ENCODE measurements at regions not wholly inside any gene's neighbourhood (a gene's known extent, or its start where the extent isn't known, plus 50 kb on each side); places are given as distances from the start of the nearest gene placed in this dataset.
"Not testable (repeated sequence)": the region's sequence is repeated elsewhere in the genome, so short reads cannot be mapped to it uniquely, and the experiment has no call there.

DNA sequence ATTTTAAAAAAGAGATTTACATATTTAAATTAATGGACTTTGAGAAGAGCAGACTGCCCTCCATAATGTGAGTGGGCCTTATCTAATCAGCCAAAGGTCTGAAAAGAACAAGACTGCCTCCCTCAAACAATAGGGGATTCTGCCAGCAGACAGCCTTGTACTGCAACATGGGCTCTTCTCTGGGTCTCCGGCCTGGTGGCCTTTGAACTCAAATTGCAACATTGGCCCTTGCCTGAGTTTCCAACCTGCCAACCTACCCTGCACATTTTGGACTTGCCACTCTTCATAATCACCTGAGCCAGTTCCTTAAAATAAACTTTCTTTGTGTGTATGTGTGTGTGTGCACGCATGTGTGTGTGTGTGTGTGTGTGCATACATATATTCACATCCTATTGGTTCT, 90.8 kb upstream of the OTUD4 start:
- H3K27ac ChIP-seq (ENCODE audit: low read length, poor library complexity, severe bottlenecking) = no peak overlapping the region
- H3K27me3 ChIP-seq (ENCODE audit: control insufficient read depth in 1 of 2, insufficient read depth in 1 of 2, low read length in 2 of 2) = no peaks in the 10 kb centered on the region
- H3K4me3 ChIP-seq (ENCODE audit: insufficient read depth in 1 of 2, low read depth in 1 of 2, low read length in 2 of 2) = no peak overlapping the region
- peaks cover 1% of the 10 kb centered on the region for H3K4me1 ChIP-seq (ENCODE audit: control insufficient read depth, insufficient read depth, low read depth, low read length)
- H3K23ac ChIP-seq (ENCODE audit: low read length in 2 of 2) = no peak overlapping the region
- H4K8ac ChIP-seq (ENCODE audit: low read length) = no peak overlapping the region
- H3K4me2 ChIP-seq (ENCODE audit: low read length, poor library complexity, severe bottlenecking) = no peak overlapping the region
- H3K18ac ChIP-seq (ENCODE audit: low read depth in 1 of 2, low read length in 2 of 2) = no peak overlapping the region
- H4K91ac ChIP-seq (ENCODE audit: low read length) = no peak overlapping the region
- H2BK5ac ChIP-seq (ENCODE audit: low read depth, low read length, poor library complexity, severe bottlenecking) = no peak overlapping the region
- no peak overlapping the region for H3K4ac ChIP-seq (ENCODE audit: low read depth in 1 of 2, low read length in 2 of 2)
- H3K79me1 ChIP-seq (replicated peaks; ENCODE audit: low read length, poor library complexity, severe bottlenecking) = no peaks in the 10 kb centered on the region
- no peak for DNase-seq
- H2BK15ac ChIP-seq (ENCODE audit: low read depth, poor library complexity, severe bottlenecking) = no peak overlapping the region
- no peaks in the 10 kb centered on the region for H3K36me3 ChIP-seq (ENCODE audit: control insufficient read depth in 1 of 2, insufficient read depth in 2 of 2, low read depth in 1 of 2, low read length in 2 of 2)
- no peak overlapping the region for H2AFZ ChIP-seq (ENCODE audit: low read depth, low read length)
- no peak overlapping the region for H2BK120ac ChIP-seq (ENCODE audit: low read depth, low read length)
- H2BK12ac ChIP-seq (ENCODE audit: low read length in 2 of 2) = no peak overlapping the region
- H3K9ac ChIP-seq (ENCODE audit: low read length) = no peak overlapping the region
- 100% methylated on average over 1 of the region's 2 CpGs for WGBS
- no peak overlapping the region for H3K14ac ChIP-seq (ENCODE audit: low read length in 2 of 2)
- no peaks in the 10 kb centered on the region for H3K9me3 ChIP-seq (ENCODE audit: control insufficient read depth, low read length)
- H2AK5ac ChIP-seq (ENCODE audit: low read length, severe bottlenecking) = no peak overlapping the region

DNA sequence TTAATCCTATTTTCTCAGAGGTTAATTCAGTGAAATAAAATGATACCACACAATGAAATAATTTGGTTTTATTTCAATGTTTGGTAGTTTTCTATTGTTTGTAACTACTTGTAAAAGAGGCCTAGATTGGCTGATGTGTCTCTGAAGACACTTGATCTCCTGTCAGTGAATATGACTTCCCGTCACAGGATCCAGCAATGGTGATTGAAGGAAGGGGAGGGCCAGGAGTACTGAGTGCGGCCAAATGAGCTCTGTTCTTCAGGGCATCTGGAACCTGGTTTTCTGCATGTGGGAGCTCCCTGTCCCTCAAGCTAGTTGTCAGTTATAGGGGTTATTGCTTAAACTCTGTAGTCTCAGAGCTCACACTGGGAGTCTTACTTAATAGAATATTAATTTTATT, 86.5 kb upstream of the OTUD4 start:
- H3K27me3 ChIP-seq (ENCODE audit: control insufficient read depth in 1 of 2, insufficient read depth in 1 of 2, low read length in 2 of 2) = no peaks in the 10 kb centered on the region
- H3K27ac ChIP-seq (ENCODE audit: low read length, poor library complexity, severe bottlenecking) = no peak overlapping the region
- no peak overlapping the region for H2AK5ac ChIP-seq (ENCODE audit: low read length, severe bottlenecking)
- H2BK120ac ChIP-seq (ENCODE audit: low read depth, low read length) = no peak overlapping the region
- H4K91ac ChIP-seq (ENCODE audit: low read length) = no peak overlapping the region
- no peak overlapping the region for H3K18ac ChIP-seq (ENCODE audit: low read depth in 1 of 2, low read length in 2 of 2)
- no peaks in the 10 kb centered on the region for H3K36me3 ChIP-seq (ENCODE audit: control insufficient read depth in 1 of 2, insufficient read depth in 2 of 2, low read depth in 1 of 2, low read length in 2 of 2)
- 61% methylated on average over 2 of the region's 2 CpGs for WGBS
- no peak overlapping the region for H3K14ac ChIP-seq (ENCODE audit: low read length in 2 of 2)
- no peak overlapping the region for H3K4me3 ChIP-seq (ENCODE audit: insufficient read depth in 1 of 2, low read depth in 1 of 2, low read length in 2 of 2)
- no peak overlapping the region for H2BK5ac ChIP-seq (ENCODE audit: low read depth, low read length, poor library complexity, severe bottlenecking)
- no peak overlapping the region for H4K8ac ChIP-seq (ENCODE audit: low read length)
- no peak overlapping the region for H2BK12ac ChIP-seq (ENCODE audit: low read length in 2 of 2)
- H2BK15ac ChIP-seq (ENCODE audit: low read depth, poor library complexity, severe bottlenecking) = no peak overlapping the region
- no peak overlapping the region for H3K23ac ChIP-seq (ENCODE audit: low read length in 2 of 2)
- no peak overlapping the region for H3K9ac ChIP-seq (ENCODE audit: low read length)
- H3K9me3 ChIP-seq (ENCODE audit: control insufficient read depth, low read length) = no peaks in the 10 kb centered on the region
- no peaks in the 10 kb centered on the region for H3K4me1 ChIP-seq (ENCODE audit: control insufficient read depth, insufficient read depth, low read depth, low read length)
- no peaks in the 10 kb centered on the region for H3K79me1 ChIP-seq (replicated peaks; ENCODE audit: low read length, poor library complexity, severe bottlenecking)
- no peak overlapping the region for H3K4ac ChIP-seq (ENCODE audit: low read depth in 1 of 2, low read length in 2 of 2)
- no peak overlapping the region for H3K4me2 ChIP-seq (ENCODE audit: low read length, poor library complexity, severe bottlenecking)
- H2AFZ ChIP-seq (ENCODE audit: low read depth, low read length) = no peak overlapping the region
- no peak for DNase-seq

DNA sequence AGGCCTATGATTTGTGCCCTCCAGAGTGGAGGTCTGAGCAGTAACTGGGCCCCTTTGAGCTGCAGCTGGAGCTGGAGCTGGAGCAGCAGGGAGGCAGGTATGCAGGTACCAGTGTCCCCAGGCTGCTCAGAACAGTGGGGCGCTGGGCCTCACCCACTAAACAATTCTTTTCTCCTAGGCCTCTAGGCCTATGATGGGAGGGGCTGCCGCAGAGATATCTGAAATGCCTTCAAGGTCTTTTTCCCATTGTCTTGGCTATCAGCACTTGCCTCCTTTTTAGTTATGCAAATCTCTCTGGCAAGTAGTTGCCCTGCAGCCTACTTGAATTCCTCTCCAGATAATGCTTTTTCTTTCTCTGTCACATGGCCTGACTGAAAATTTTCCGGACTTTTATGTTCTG, 79.7 kb upstream of the OTUD4 start:
- Histone ChIP-seq H3K9me3 (ENCODE audit: control insufficient read depth, low read length) (no peaks in the 10 kb centered on the region), H3K4me2 (ENCODE audit: low read length, poor library complexity, severe bottlenecking) (no peak overlapping the region), H3K9ac (ENCODE audit: low read length) (no peak overlapping the region), H2BK5ac (ENCODE audit: low read depth, low read length, poor library complexity, severe bottlenecking) (no peak overlapping the region), H3K23ac (ENCODE audit: low read length in 2 of 2) (no peak overlapping the region), H3K36me3 (ENCODE audit: control insufficient read depth in 1 of 2, insufficient read depth in 2 of 2, low read depth in 1 of 2, low read length in 2 of 2) (no peaks in the 10 kb centered on the region), H3K4me3 (ENCODE audit: insufficient read depth in 1 of 2, low read depth in 1 of 2, low read length in 2 of 2) (no peak overlapping the region), H3K4ac (ENCODE audit: low read depth in 1 of 2, low read length in 2 of 2) (no peak overlapping the region), H2BK120ac (ENCODE audit: low read depth, low read length) (no peak overlapping the region), H3K27me3 (ENCODE audit: control insufficient read depth in 1 of 2, insufficient read depth in 1 of 2, low read length in 2 of 2) (no peaks in the 10 kb centered on the region), H3K4me1 (ENCODE audit: control insufficient read depth, insufficient read depth, low read depth, low read length) (no peaks in the 10 kb centered on the region), H2AFZ (ENCODE audit: low read depth, low read length) (no peak overlapping the region), H2BK12ac (ENCODE audit: low read length in 2 of 2) (no peak overlapping the region), H4K91ac (ENCODE audit: low read length) (no peak overlapping the region), H2AK5ac (ENCODE audit: low read length, severe bottlenecking) (no peak overlapping the region), H3K14ac (ENCODE audit: low read length in 2 of 2) (no peak overlapping the region), H3K18ac (ENCODE audit: low read depth in 1 of 2, low read length in 2 of 2) (no peak overlapping the region), H2BK15ac (ENCODE audit: low read depth, poor library complexity, severe bottlenecking) (no peak overlapping the region), H3K79me1 (replicated peaks; ENCODE audit: low read length, poor library complexity, severe bottlenecking) (no peaks in the 10 kb centered on the region), H4K8ac (ENCODE audit: low read length) (no peak overlapping the region), H3K27ac (ENCODE audit: low read length, poor library complexity, severe bottlenecking) (no peak overlapping the region)
- 90% methylated on average over 3 of the region's 3 CpGs for WGBS
- DNase-seq = no peak

DNA sequence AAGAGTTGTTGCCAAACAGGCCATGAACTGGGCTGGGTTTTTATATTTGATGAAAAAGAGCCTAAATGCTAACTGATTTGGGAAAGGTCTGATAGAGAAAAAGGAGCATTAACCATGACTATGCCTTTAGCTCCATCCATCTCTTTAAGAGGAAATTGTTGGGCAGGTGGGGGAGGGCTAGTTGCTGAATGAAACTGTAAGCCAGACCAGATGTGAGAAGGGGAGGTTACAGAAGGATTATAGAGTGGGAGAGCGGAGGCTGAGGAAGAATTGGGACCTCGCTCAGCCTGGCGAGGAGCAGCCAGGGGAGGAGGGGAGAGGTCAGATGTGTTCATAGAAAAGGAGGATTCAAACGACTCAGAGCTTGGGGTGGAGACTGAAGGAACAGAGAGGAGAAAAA, 74.9 kb upstream of the OTUD4 start:
- H2BK15ac ChIP-seq (ENCODE audit: low read depth, poor library complexity, severe bottlenecking); DNase-seq; H3K18ac ChIP-seq (ENCODE audit: low read depth in 1 of 2, low read length in 2 of 2); H3K4ac ChIP-seq (ENCODE audit: low read depth in 1 of 2, low read length in 2 of 2); H3K4me3 ChIP-seq (ENCODE audit: insufficient read depth in 1 of 2, low read depth in 1 of 2, low read length in 2 of 2); H4K8ac ChIP-seq (ENCODE audit: low read length); H3K23ac ChIP-seq (ENCODE audit: low read length in 2 of 2); H3K9ac ChIP-seq (ENCODE audit: low read length); H3K79me1 ChIP-seq (replicated peaks; ENCODE audit: low read length, poor library complexity, severe bottlenecking); H4K91ac ChIP-seq (ENCODE audit: low read length); H3K4me1 ChIP-seq (ENCODE audit: control insufficient read depth, insufficient read depth, low read depth, low read length); H2BK12ac ChIP-seq (ENCODE audit: low read length in 2 of 2); H2AK5ac ChIP-seq (ENCODE audit: low read length, severe bottlenecking); H3K14ac ChIP-seq (ENCODE audit: low read length in 2 of 2); H3K27ac ChIP-seq (ENCODE audit: low read length, poor library complexity, severe bottlenecking); H2BK5ac ChIP-seq (ENCODE audit: low read depth, low read length, poor library complexity, severe bottlenecking); H3K36me3 ChIP-seq (ENCODE audit: control insufficient read depth in 1 of 2, insufficient read depth in 2 of 2, low read depth in 1 of 2, low read length in 2 of 2); H2AFZ ChIP-seq (ENCODE audit: low read depth, low read length); H2BK120ac ChIP-seq (ENCODE audit: low read depth, low read length); H3K9me3 ChIP-seq (ENCODE audit: control insufficient read depth, low read length); H3K4me2 ChIP-seq (ENCODE audit: low read length, poor library complexity, severe bottlenecking); H3K27me3 ChIP-seq (ENCODE audit: control insufficient read depth in 1 of 2, insufficient read depth in 1 of 2, low read length in 2 of 2): not testable (repeated sequence)
- WGBS = 85% methylated on average over 4 of the region's 4 CpGs
